HFFc6 (cell line): ENCODE measurements at regions not wholly inside any gene's neighbourhood (a gene's known extent, or its start where the extent isn't known, plus 50 kb on each side); places are given as distances from the start of the nearest gene placed in this dataset.

Experiments used
- DNase-seq: peaks from one replicate; pipeline ENCODE4 v3.0.0-alpha.2; 2018
- H3K27ac Mint-ChIP-seq: 2 replicates; pipeline ENCODE4 v1.8.0; 2020; ENCODE audit warnings: mild to moderate bottlenecking, mixed read lengths
- H3K27me3 Mint-ChIP-seq: 2 replicates; pipeline ENCODE4 v1.8.0; 2021; ENCODE audit warnings: mild to moderate bottlenecking, moderate library complexity, mixed read lengths; ENCODE audit not compliant: insufficient read depth
- H3K36me3 Mint-ChIP-seq: 2 replicates; pipeline ENCODE4 v1.8.0; 2021; ENCODE audit warnings: low read depth, mixed read lengths
- H3K4me1 Mint-ChIP-seq: 2 replicates; pipeline ENCODE4 v1.8.0; 2020; ENCODE audit warnings: low read depth, mixed read lengths
- H3K4me3 Mint-ChIP-seq: 2 replicates; pipeline ENCODE4 v1.8.0; 2020; ENCODE audit warnings: mild to moderate bottlenecking, moderate library complexity, mixed read lengths
- H3K9me3 Mint-ChIP-seq: 2 replicates; pipeline ENCODE4 v1.8.0; 2020; ENCODE audit warnings: mild to moderate bottlenecking, mixed read lengths
- CTCF ChIP-seq: fragments of 200-600 bp; sonication (generic); IDR thresholded peaks from 2 replicates; pipeline ENCODE4 v1.5.0; 2021; ENCODE audit warnings: antibody characterized with exemption, mild to moderate bottlenecking

DNA sequence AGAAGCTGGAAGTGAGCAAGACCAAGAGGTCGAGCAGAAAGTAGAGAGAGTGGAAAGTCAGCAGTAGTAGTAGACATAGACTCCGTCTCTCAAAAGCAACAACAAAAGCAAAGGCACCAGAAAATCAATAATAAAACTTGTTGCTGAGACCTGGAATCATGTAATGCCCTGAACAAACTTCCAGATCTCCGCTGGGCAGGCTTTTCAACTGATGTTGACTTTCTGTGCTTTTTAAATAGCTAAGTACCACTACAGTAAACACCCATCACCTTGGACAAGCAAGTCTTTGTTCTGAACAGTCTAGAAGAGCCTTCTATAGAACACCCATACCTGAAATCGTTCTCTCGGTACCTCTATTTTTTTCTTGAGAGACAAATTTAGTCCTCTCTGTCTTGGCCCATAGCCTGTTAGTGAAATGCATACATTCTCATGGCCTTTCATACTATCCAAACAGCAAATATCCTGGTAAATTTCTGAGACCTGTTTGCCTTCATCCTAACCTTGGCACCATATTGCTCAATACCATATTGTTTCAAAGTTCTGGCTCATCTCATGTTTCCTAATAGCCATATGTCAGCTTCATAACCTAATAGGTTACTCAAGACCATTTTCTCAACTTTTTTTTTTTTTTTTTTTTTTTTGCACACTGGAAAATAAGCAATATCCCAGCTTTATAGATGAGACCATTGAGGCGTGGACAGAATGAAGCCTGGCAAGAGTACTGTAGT, 200.6 kb upstream of the RBPJ start:
- peaks cover 7% of the 10 kb centered on the region; the same call in 1 of the 2 replicates for H3K4me1 Mint-ChIP-seq
- H3K36me3 Mint-ChIP-seq: 0 out of 2 replicates have a peak, but pooled peaks cover 7% of the 10 kb centered on the region
- peaks cover 32% of the 10 kb centered on the region for H3K27me3 Mint-ChIP-seq

GRCh38 chr4:26122690-26123089, 198.1 kb upstream of the RBPJ start:
- peaks cover 20% of the 10 kb centered on the region for H3K27me3 Mint-ChIP-seq
- TF ChIP-seq CTCF: no peak

More for the DNA sequence above, 200.6 kb upstream of the RBPJ start:
- no peak for DNase-seq
- Mint-ChIP-seq H3K4me3 (no peak overlapping the region), H3K27ac (no peak overlapping the region), H3K9me3 (peaks cover 10% of the 10 kb centered on the region)
- TF ChIP-seq CTCF: no peak

DNA sequence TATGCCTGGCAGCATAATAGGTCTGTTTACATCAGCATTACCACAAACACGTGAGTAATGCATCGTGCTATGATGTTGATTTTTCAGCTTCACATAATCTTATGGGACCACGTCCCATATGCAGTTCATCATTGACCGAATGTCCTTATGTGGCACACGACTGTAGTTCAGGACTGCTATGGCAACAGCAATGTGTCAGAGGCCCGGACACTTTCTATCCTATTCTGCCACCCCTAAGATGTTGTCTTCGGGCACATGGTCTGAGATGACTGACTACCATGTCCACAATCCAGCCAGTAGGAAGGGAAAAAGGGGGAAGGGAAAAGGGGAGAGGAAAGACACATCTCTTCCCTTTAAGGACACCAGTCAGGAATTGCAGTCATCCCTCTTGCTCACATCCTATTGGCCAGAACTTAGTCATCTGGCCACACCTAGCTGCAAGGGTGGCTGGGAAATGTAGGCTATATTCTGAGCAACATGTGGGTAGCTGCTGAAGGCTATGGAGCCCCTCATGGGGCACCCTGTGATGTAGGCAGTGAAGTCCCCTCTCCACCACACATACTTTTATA, 196.0 kb upstream of the RBPJ start:
- H3K27ac Mint-ChIP-seq: peak overlapping the region; percentile 73
- peak; percentile 50 for DNase-seq
- peak overlapping the region; percentile 71 for H3K4me3 Mint-ChIP-seq

More at GRCh38 chr4:26122690-26123089, 198.1 kb upstream of the RBPJ start:
- H3K27ac Mint-ChIP-seq: no peak overlapping the region
- no peaks in the 10 kb centered on the region for H3K36me3 Mint-ChIP-seq
- H3K9me3 Mint-ChIP-seq: no peaks in the 10 kb centered on the region
- no peak for DNase-seq
- H3K4me3 Mint-ChIP-seq: no peak overlapping the region
- peaks cover 7% of the 10 kb centered on the region; the same call in 1 of the 2 replicates for H3K4me1 Mint-ChIP-seq

DNA sequence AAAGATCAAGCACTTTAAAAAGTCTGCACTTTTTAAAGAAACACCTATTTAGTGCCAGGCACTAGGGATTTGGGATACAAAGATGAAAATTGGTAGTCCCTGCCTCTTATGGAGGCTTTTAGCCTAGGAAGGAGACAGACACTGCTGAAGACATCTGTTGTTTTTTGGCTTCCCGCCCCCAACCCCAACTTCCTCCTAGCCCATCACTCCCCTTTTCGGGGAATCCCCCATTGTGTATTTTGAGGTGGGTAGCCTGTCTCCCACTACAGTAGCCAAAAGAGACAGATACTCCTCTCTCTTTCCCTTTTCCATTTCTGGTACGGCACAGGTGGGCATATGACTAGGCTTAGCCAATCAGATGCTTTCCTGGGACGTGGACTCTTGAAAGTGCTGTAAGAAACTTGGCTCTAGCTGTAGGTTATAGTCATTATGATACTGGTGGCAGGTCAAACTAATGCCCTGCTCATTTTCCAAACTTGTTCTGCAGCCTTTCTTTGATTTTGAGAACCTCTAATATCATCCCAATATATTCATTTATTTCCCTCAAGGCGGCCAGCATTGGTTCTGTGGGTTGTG, 194.6 kb upstream of the RBPJ start:
- DNase-seq: no peak
- no peak overlapping the region for H3K27ac Mint-ChIP-seq
- TF ChIP-seq CTCF: no peak
- no peaks in the 10 kb centered on the region for H3K9me3 Mint-ChIP-seq
- peaks cover 7% of the 10 kb centered on the region; the same call in 1 of the 2 replicates for H3K4me1 Mint-ChIP-seq
- H3K27me3 Mint-ChIP-seq: peaks cover 11% of the 10 kb centered on the region
- peaks cover 4% of the 10 kb centered on the region; the same call in 1 of the 2 replicates for H3K36me3 Mint-ChIP-seq
- H3K4me3 Mint-ChIP-seq: no peak overlapping the region

More for the DNA sequence above, 196.0 kb upstream of the RBPJ start:
- H3K27me3 Mint-ChIP-seq: peaks cover 15% of the 10 kb centered on the region
- peaks cover 4% of the 10 kb centered on the region; the same call in 1 of the 2 replicates for H3K36me3 Mint-ChIP-seq
- TF ChIP-seq CTCF: no peak
- H3K4me1 Mint-ChIP-seq: peaks cover 7% of the 10 kb centered on the region; the same call in 1 of the 2 replicates
- H3K9me3 Mint-ChIP-seq: no peaks in the 10 kb centered on the region

- H3K4me3 Mint-ChIP-seq: no peak overlapping the region
- H3K4me1 Mint-ChIP-seq: peaks cover 7% of the 10 kb centered on the region; the same call in 1 of the 2 replicates
- peaks cover 4% of the 10 kb centered on the region; the same call in 1 of the 2 replicates for H3K36me3 Mint-ChIP-seq
- DNase-seq: no peak
- no peak overlapping the region for H3K27ac Mint-ChIP-seq
- no peak for TF ChIP-seq CTCF
- H3K9me3 Mint-ChIP-seq: no peaks in the 10 kb centered on the region
- H3K27me3 Mint-ChIP-seq: peaks cover 10% of the 10 kb centered on the region
Observed at GRCh38 chr4:26126994-26127393, 193.8 kb upstream of the RBPJ start.
